HG02623 (cell line): ENCODE measurements at regions not wholly inside any gene's neighbourhood (a gene's known extent, or its start where the extent isn't known, plus 50 kb on each side); places are given as distances from the start of the nearest gene placed in this dataset.

Source experiments
- ATAC-seq: cut with Tn5 transposase; IDR thresholded peaks from one replicate; pipeline ENCODE4 v1.9.1; 2021; ENCODE audit warnings: moderate library complexity; ENCODE audit not compliant: unreplicated experiment

GRCh38 chr21:19565587-19565986 lies 1162.0 kb upstream of the TMPRSS15 start:
- ATAC-seq = no peak

GRCh38 chr21:19566975-19567374 lies 1163.4 kb upstream of the TMPRSS15 start:
- ATAC-seq = no peak

GRCh38 chr21:19577381-19577780 lies 1173.8 kb upstream of the TMPRSS15 start:
- no peak for ATAC-seq

GRCh38 chr21:19590044-19590443 lies 1186.5 kb upstream of the TMPRSS15 start:
- no peak for ATAC-seq

DNA sequence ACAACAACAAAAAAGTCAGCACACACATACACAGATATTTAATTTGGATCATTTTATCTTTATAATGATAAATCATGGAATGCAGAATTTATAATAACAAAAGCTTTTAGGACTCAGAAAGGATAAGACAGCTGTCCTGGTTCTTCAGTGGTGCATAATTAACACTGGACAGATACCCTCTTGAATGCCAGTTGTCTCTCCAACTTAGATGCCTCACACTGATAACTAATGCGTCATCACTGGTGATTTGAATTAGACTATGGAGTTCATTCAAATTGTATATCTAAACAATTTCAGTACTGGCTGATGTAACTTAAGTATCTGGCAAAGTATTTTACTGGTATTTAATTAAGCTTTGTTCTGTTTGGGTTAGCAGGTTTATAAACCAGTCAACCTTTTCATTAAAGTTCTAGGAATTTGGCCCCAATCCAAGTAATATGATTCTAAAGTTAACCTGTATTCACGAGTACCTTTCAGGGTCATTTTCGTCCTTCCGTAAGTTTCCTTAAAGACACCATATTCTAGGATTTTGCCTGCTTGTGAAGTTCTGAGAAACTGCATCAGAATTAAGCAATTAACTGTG lies 1199.5 kb upstream of the TMPRSS15 start:
- no peak for ATAC-seq

DNA sequence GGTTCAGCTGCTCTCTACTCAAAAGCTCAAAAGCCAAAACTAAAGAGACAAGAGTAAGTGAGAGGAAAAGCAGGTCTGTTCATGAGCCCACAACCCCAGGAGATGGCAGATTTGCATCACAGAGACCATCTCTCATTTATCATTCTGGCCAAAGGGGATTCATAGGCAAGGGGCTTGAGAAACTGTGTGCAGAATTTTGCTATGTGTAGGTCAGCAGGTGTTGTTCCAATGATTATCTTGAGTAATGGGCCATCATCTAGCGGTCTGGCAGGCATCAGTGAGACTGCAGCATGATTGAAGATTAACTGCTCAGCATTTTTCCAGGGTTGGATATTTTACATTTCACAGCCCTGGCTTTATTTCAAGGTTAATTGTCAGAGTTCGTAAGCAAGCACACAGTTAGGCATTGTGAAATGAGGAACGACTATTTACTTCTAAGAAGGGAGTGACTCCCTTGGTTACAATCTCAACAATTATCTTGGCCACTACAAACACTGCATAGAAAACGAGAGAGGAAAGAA lies 1204.6 kb upstream of the TMPRSS15 start:
- ATAC-seq = no peak

DNA sequence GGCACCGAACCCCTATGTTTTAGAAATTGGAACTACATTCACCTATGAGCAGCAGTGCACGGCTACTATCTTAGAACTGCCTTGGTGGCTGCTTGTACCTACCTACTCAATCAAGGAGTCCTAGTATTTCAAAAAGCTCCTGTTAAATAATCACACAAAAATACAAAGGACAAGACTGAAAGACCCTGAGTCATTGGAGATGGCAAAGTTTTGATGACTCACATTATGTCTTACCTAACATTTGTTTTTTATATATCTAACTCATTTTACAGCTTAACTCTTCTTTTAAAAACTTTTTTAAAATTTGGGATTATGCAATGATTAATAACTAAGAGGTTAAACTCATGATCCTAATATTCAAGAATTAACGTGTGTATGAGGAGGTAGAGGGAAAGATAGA lies 1206.0 kb upstream of the TMPRSS15 start:
- ATAC-seq = no peak

- no peak for ATAC-seq
Measured at GRCh38 chr21:19621837-19622496, 1218.4 kb upstream of the TMPRSS15 start.

DNA sequence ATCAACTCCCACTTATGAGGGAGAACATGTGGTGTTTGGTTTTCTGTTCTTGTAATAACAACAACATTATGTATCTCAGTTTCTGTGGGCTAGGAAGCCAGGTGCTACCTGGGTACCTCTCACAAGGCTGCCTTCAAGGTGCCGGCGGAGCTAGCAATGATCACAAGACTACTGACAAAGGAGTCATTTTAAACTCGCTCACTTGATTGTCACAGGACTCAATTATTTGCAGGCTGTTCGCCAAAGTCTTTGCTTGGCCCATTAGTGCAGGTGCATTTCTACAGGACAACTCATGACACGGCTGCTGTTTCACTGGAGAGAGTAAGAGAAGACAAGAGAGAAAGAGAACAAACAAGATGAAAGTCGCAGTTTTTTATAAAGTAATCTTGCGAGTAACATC lies 1237.4 kb upstream of the TMPRSS15 start:
- no peak for ATAC-seq

- ATAC-seq = no peak
Measured at GRCh38 chr21:19648391-19648790, 1244.8 kb upstream of the TMPRSS15 start.

DNA sequence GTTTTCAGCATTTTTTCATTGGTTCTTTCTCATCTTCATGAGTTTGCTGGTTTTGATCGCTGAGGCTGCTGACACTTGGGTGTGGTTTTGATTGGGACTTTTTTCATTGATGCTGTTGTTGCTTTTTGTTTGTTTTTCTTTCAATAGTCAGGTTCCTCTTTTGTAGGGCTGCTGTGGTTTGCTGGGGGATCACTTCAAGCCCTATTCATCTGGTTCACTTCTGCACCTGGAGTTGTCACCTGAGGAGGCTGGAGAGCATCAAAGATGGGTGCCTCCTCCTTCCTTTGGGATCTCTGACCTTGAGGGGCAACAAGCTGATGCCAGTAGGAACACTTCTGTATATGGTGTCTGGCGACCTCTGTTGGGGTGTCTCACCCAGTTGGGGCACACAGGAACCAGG lies 1279.9 kb upstream of the TMPRSS15 start:
- no peak for ATAC-seq

DNA sequence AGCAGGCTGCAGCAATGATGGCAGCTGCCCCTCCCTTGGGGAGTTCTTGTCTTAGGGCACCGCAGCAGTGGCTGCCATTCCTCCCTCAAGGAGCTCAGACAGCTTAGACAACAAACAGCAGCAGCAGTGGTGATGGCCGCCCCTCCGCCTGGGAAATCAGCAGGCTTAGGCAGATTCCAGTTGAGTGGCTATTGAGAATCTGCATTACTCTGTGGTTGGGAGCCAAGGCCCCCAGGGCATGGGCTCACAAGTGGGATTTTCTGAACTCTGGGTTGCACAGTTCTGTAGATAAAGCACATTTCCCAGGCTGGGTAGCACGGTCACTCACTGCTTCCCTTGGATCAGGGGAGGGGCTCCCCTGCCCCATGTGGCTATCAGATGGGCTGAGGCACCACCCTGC lies 1280.7 kb upstream of the TMPRSS15 start:
- ATAC-seq = no peak

DNA sequence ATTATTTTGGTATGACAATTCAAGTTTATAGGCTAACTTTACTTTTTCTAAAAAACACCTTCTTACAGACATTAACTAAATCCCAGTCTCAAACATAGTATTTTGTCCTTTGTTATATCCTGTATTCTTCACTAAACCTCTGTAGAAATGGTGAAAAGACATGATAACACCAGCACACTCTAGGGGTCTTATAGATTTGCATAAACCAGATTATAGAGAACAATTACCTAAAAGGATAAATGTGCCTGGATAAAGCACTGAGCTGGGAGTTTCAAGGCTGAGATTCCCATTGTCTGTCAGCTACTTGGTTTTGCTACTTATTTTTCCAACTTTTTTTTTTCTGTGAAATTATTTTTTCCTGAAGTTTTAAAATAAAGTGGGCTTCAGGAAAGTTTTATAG lies 1288.6 kb upstream of the TMPRSS15 start:
- ATAC-seq = no peak

- no peak for ATAC-seq
Measured at GRCh38 chr21:19695796-19696195, 1292.2 kb upstream of the TMPRSS15 start.

GRCh38 chr21:19700476-19700875 lies 1296.9 kb upstream of the TMPRSS15 start:
- no peak for ATAC-seq

DNA sequence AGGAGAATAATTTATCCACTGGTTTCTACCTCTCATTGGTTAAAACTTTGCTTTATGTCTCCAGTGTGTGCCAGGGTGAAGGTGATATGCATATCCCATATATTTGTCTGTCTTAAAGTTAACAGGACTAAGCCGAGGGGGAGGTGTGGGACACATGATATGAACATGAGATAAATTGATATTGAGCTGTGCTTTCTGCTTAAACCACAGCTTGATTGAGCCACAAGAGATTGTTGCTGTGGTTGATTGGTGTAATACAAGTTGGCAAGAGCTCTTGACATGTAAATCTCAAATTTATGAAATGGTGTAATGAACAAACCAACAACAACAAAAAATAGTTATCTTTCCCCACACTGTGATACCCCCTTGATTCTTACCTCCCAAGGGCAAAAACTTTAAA lies 1295.5 kb upstream of the NCAM2 start:
- no peak for ATAC-seq

GRCh38 chr21:19704832-19705231 lies 1293.4 kb upstream of the NCAM2 start:
- no peak for ATAC-seq

- ATAC-seq = no peak
Measured at GRCh38 chr21:19712441-19712840, 1285.8 kb upstream of the NCAM2 start.

- ATAC-seq = no peak
Measured at GRCh38 chr21:19713313-19713712, 1284.9 kb upstream of the NCAM2 start.

GRCh38 chr21:19724081-19724480 lies 1274.1 kb upstream of the NCAM2 start:
- no peak for ATAC-seq

DNA sequence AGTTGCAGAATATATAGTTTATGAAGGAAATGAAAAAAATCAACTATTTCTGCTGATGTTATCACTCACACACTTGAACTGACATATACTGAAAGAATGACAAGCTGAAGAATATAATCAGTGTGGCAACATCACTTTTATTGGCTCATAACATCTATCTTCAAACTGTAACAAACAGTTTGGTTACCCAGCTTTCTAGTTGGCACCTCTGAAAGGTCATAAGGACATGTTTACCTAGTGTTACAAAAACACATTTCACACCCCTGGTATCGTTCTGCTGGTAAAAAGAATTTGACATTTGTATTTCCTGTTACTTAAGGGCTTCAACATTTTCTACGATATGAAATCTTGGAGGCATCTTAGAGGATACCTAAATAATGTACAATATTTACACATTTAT lies 1267.0 kb upstream of the NCAM2 start:
- ATAC-seq = no peak

DNA sequence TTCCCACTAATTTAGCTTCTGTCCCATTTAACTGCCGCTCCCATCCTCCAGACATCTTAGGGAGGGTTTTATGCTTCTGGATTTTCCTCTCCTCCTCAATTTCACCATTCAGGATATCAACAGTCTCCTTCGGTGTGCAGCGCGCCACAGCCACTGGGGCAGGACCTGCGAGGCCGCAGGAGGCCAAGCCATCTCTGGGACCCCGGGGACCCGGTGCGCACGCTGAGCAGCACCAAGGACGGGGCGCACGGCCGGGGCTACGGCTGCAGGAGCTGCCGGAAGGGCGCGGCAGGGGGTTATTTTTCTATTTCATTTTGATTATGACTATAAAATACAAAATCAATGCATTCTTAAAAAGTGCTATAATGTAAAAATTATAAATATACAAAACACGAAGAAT lies 1238.4 kb upstream of the NCAM2 start:
- no peak for ATAC-seq

DNA sequence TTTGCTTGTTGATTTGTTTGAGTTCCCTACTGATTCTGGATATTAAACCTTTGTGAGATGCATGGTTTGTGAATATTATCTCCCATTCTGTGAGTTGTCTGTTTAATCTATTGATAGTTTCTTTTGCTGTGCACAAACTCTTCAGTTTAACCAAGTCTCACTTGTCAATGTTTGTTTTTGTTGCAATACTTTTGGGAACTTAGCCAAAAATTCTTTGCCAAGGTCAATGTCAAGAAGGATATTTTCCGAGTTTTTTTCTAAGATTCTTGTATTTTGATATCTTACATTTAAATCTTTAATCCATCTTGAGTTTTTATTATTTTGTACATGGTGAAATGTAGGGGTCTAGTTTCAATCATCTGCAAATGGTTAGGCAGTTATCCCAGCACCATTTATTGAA lies 1230.7 kb upstream of the NCAM2 start:
- ATAC-seq = no peak
